Adipose tissue (tissue), 3 donors: ENCODE measurements at regions not wholly inside any gene's neighbourhood (a gene's known extent, or its start where the extent isn't known, plus 50 kb on each side); places are given as distances from the start of the nearest gene placed in this dataset.

Experiments used
- H3K27ac ChIP-seq: one replicate; pipeline ENCODE4 v1.5.1; 2013; ENCODE audit warnings: low read depth, low read length
- WGBS, 3 donors: extraction: QIAGEN DNeasy Blood & Tissue Kit; methylation state at CpG; one replicate each; pipeline ENCODE4 v1.1.7; 2013; 5-methylcytosine and 5-hydroxymethylcytosine counted together
- donor health status: healthy with polysubstance abuse.
- donor health status: Bipolar disorder and iron deficiency.
- donor health status: healthy.

DNA sequence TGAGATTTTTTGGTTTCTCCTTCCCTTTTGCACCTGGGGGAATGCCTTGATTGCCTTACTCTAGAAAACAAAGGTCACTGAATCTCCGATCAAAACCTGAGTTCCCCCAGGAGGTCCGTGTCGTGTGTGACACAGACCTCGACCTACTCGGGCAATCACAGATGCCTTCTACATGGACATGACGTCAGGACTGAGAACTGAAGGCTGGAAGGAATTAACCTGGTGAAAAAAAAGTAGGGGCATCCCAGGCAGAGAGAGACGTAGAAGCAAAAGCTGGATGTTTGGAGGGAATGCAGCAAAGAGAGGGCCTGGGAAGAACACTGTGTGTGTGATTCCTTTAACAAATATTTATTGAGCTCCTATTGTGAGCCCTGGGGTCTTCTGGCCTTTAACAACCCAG, 178.0 kb downstream of the PRDM2 start:
- no peak overlapping the region for H3K27ac ChIP-seq
- WGBS, 3 donors: 46 to 78% (median 78%) methylated on average over 7 of the region's 7 CpGs

DNA sequence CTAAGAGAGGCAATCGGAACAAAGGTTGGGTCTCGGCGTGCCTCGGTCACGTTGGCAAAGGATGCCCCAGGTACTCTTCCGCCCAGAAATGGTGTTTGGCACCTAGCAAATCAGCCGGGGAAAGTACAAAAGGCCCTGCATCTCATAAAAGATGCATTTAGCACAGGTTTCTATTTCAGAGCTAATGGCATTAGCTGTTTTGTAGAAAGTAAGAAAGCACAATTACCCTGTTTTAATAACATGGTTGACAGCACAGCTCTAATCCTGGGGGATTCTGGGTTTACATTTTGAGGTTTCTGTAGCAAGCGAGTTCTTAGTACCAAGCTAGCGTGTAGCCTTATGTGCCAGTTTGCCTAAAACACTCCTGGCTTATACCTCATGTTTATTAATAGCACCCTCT, 178.5 kb downstream of the PRDM2 start:
- H3K27ac ChIP-seq: no peak overlapping the region
- WGBS, 3 donors: 70 to 92% (median 88%) methylated on average over 9 of the region's 9 CpGs

DNA sequence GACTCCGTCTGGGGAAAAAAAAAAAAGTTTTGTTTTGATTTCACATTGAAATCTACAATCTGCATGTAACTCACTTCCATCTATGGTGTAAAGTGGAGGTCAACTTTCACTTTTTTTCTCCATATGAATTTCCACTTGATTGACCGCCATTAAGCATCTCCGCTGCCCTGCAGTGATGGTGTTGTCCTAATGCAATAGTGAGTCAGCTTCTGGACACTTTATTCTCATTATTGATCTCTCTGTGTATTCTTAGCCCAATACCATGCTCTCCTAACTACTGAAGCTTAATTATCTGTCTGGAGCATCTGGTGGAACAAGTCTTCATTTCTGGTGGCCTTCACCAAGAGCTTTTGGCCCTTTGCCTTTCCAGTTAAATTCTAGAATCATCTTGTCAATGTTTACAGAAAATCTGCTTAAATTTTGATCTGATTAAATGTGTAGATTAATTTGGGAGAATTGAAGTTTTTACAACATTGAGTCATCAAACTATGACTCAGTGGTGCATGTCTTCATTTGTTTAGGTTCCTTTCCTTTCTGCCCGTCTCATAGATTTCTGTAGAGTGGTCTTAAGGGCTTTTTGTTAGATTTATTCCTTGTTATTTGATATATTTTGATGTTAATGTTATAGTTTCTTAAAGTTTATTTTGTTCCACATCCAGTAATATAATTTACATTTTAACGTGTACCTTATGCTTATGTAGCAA, 181.5 kb downstream of the PRDM2 start:
- WGBS, 3 donors: 84 to 93% (median 93%) methylated on average over 4 to 5 of the region's 5 CpGs
- H3K27ac ChIP-seq: no peak overlapping the region

DNA sequence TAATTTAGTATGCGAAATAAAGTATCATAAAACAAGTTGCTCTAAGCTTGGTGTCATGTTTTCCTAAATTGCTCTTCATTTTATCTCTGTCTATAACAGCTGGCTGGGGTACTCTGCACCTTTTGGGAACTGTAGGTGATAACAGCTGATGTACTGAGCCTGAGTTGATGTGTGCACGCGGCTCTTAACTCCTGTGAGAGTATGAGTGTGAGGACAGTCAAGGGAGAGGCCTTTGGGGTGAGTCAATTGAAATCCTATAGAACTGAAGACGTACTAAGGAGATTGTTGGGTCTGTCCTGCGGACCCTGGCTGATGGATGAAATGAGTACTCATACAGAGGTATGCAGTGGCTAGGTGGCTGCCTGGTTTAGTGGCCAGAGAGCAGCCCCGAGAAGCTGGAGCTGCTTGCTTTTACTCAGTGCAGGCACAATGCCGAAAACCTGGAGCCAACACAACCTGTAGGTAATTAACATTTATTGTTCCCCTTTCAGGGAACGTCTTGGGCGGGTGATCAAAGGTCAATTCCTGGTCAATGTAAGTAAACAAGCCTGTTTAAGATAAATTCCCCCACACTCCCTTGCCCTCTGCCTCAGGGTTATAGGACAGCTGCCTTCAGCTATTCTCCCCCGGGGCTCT, 188.5 kb downstream of the PRDM2 start:
- WGBS, 3 donors: 33 to 44% (median 44%) methylated on average over 10 of the region's 10 CpGs
- H3K27ac ChIP-seq: no peak overlapping the region

DNA sequence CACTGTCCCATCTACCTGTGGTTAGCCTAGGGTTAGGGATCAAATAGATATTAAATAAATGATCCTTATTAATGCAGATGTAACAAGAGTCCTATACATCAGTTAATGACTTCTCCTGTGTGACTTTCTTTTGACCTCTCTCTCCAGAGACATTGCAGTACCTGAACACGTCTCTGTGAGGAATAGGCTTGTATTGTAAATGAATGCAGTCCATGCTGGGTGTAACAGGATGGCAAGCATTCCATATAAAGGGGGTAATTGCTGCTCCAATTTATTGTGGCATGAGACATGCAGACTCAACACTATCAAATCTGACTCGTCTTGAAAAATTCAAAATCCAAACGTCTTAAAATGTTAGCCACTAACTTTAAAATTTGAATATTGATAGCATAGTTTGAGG, 189.5 kb downstream of the PRDM2 start:
- WGBS, 3 donors: 60 to 67% (median 61%) methylated on average over 3 of the region's 3 CpGs
- H3K27ac ChIP-seq: no peak overlapping the region

DNA sequence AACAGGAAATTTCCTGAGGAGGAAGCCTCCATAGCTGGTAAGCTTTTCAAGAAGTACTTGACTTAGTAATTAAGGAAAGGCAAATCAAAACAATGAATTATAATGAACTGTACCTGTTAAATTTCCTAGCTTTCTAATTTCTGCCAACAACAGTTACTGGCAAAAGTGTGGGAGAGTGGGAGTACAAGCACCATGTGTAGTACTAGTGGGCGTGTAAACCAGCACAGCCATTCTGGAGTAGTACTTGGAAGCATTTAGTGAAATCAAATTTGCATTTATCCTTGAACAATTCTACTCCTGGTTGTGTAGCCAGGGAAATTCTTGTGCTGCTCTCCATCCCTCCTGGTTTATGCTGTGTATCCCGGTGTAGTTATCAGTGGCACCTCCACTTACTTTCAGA, 190.8 kb downstream of the PRDM2 start:
- WGBS, 3 donors: 93 to 98% (median 94%) methylated on average over 2 of the region's 2 CpGs
- H3K27ac ChIP-seq: no peak overlapping the region

DNA sequence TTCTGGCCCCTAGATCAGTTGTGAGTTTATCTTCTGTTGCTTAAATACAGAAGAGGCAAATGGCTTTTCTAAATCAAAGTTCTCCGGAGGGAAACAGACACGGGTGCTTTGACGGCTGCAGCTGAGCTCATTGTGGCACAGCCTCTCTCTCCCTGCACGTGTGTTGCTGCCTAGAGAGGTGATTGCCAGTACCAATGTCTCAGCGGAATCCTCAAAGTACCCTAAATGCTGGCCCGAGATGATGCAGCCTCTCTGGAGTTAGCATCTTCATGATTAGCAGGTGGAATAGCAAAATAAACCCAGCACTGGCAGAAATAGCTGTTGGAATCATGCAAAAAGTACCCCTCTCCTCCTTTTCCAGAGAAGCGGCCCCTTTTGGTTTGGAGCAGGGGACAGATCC, 192.2 kb downstream of the PRDM2 start:
- 10 to 14% (median 13%) methylated on average over 7 of the region's 7 CpGs for WGBS, 3 donors
- H3K27ac ChIP-seq: no peak overlapping the region

DNA sequence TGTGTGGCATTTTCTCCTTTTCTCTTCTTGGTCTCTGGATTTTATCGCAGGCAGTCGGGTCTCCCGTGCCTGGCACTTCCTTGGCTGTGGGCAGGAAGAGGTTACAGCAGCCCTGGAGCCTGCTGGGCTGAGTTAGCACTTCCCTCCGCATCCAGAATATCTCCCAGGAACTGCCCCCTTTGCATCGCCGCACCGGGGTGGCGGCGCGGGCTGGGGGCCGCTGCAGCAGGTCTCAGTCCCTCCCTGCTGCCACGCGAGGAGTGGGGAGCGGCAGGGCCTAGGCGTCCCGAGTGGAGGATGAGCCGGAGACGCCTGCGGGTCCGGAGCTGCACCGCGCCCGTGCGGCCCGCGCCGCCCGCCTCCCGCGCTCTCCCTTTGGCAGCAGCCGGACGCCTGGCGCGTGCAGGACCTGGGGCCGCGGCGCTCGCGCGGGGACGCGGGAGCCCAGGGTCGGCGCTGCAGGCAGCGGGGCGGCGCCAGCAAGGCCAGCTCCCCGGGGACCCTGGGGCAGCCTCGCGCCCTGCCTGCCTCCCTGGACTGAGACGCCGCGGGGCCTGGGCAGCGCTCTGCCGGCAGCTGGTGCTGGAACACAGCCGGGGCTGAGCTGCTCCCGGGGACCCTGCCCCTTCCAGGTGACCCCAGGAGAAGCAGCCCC, 192.8 kb downstream of the PRDM2 start:
- WGBS, 3 donors: 0 to 1% (median 1%) methylated on average over 45 to 57 of the region's 57 CpGs
- H3K27ac ChIP-seq: no peak overlapping the region

DNA sequence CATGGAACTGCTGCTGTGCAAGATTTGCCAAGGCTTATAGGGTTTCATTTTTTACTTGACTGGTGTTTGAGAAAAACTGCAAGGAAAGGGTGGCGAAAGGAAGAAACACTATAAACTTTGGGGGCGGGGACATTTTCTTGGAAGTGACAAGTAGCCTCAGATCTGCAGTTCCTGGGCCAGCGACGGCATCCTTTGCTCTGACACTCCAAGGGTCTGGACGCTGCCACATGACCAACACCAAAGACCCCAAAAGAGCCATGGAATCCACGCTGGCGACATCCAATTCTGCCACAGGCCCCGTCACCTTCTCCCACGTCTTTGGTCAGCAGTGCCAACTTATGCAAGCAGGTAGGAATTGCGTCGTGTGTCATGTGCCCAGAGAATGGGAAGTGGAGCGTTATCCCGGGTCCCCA, 193.4 kb downstream of the PRDM2 start:
- 20 to 26% (median 24%) methylated on average over 13 of the region's 13 CpGs for WGBS, 3 donors
- H3K27ac ChIP-seq: no peak overlapping the region

DNA sequence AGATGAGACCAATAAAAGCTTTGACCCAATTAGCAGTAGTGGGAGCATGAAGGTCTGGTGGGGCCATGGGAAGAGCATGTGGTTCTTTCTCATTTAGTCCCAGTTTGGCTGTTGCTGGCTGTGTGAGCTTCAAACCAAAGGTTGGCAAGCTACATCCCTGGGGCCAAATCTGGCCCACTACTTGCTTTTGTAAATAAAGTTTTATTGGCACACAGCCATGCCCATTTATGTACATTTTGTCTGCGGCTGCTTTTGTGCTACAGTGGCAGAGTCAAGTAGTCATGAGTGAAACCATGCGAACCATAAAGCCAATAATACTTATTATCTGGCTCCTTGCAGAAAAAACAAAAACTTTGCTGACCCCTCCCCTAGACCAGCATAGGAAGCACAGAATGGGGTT, 196.9 kb downstream of the PRDM2 start:
- 84 to 93% (median 87%) methylated on average over 2 of the region's 2 CpGs for WGBS, 3 donors
- no peak overlapping the region for H3K27ac ChIP-seq

DNA sequence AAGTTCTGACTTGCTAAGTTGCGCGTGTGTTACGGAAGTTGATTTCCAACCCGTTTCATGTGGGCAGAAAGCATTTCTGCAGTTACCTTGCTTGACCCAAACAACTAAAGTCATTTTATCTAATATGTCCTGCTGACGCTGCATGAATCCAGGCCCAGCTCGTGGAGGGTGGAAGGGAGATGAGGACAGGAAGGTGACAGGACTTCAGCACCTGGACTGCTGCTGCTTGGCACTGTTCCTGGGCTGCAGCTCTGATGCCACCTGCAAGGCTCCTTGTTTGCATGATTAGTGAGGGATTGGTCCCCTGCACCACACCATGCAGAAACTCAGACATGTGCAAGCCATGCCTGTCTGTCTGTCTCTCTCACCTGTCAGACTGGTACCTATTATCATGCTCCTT, 198.4 kb downstream of the PRDM2 start:
- WGBS, 3 donors: 71 to 83% (median 75%) methylated on average over 6 of the region's 6 CpGs

DNA sequence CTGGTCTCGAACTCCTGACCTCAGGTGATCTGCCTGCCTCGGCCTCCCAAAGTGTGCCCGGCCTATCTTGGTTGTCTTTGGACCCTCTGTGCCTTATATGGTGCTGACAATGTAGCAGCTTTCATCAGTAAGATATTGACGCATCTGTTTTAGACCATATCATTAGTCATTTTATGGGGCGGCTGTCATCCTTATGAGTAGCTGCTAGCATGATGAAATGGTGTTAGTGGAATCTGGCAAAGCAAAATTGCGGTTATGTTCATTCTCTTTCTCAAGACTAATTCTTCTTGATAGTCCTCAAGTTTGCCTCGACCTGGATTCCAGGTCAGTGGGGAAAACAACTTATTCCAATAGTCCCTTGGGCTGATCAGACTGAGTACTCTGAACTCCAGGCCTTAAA, 199.9 kb downstream of the PRDM2 start:
- no peak overlapping the region for H3K27ac ChIP-seq
- WGBS, 3 donors: 83 to 85% (median 85%) methylated on average over 7 of the region's 7 CpGs

More for the DNA sequence above, 198.4 kb downstream of the PRDM2 start:
- no peak overlapping the region for H3K27ac ChIP-seq

DNA sequence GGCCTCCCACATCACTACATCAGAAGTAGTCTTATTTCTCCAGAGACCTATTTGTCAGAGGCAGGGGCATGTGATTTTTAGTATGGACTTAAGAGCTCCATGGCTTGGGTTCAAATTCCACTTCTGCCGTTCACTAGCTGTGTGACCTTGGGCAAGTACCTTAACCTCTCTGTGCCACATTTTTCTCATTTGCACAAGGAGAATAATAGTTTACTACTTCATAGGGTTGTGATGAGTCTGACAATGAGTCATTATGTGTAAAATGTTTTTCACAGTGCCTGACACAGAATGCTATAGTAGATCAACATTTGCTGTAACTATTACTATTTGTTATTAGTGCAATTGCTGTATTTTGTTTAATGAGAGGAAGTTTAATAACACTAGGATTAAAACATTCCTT, 200.6 kb downstream of the PRDM2 start:
- no peak overlapping the region for H3K27ac ChIP-seq
- 45 to 84% (median 82%) methylated on average over 1 of the region's 1 CpG for WGBS, 3 donors

DNA sequence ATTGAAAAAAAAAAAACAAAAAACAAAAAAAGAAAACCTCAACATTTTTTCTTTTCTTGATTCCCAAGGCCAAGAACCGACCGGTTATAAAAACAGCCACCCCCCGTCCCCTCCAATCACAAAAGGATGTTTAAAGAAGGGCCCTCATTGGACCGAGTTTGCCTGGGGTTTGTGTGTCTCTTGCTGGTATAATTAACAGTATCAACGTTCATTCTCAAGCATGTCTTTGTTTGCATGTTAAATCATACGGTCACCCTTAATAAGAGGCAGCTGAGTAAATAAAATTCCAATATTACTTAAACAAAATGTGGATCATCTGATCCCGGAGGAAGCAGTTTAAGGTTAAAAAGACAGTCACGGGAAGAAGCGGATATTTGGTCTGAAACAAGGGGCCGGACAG, 201.1 kb downstream of the PRDM2 start:
- H3K27ac ChIP-seq: no peak overlapping the region
- whole genome bisulfite sequencing, 3 donors: 29 to 68% (median 62%) methylated on average over 10 of the region's 10 CpGs

DNA sequence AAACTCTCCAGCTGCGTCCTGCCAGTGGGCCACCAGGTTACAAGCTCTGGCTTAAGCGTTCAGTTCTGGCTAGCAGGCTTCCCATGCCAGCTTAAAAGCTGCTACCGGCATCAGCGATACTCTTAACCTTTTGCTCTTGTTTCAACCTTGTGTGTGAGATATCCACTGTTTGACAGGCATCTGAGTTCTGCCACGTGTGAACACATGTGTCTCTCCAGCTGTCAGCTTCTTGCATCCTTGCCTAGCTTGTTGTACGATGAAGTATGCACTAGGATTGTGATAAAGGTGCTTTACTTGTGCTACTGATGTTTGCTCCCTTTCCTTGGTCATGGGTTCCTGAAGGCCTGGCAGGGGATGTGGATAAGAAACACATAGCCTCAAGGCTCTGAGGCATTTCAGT, 201.6 kb downstream of the PRDM2 start:
- H3K27ac ChIP-seq: no peak overlapping the region
- 74 to 81% (median 78%) methylated on average over 6 of the region's 6 CpGs for WGBS, 3 donors

DNA sequence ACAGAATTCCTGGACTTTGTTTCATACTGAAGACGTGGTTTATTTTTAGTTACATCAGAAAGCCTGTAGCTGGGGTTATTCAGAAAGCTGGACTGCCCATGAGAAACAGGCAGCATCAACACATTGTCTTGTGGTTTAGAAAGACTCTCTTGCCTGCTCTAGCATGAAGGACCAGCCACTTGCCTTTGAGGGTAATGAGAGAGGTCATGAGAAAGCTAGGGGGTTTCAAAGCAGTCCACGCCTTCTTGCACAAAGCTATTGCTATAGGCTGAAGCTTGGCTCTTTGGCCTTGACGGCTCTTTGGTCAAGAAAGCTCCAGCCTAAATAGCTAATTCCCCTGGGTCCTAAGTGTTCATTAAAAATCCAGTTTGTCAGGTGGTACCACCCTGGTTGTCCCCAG, 208.1 kb downstream of the PRDM2 start:
- WGBS, 3 donors: 61 to 82% (median 74%) methylated on average over 3 of the region's 3 CpGs
- no peak overlapping the region for H3K27ac ChIP-seq

DNA sequence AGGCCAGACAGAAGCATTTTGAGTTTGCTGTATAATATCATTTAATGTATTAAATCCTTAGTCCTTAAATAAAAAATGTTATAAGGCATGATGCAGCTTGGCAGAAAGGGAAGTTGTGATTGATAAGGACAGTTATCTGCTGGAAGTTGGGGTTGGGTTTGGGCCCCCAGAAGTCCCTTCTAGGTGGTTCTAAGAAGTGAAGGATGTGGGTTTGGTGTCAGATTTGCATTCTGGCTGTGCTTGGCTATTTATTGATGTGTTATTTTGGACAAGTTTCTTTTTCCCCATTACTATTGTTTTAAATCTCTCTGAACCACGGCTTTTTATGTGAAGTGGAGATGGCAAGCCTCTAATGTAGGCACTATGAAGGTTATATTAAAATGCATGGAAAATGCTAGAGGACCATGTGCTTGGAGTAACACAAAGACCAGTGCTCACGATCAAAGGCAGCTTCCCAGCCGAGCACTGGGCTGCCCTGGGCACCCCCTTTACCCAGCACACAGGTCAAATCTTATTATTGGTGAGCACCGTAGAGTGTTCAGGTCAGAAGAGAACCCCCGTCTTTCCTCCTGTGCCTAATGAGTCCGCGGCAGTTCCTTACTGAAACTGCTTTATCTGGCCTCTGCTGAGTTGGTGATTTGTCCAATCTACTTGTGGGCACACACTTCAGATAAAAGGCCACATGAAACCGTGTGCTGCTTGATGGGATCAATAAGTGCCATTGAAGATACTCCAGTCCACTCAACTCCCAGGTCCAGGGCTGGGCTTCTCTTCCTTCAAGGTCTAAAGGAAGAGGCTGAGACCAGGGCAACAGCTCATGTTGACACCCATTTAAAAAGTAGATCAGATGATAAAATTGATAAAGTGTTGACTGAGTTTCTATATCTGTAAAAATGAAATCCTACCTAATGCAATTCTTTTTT, 212.0 kb downstream of the PRDM2 start:
- H3K27ac ChIP-seq: no peak overlapping the region
- 66 to 88% (median 87%) methylated on average over 8 of the region's 8 CpGs for WGBS, 3 donors

DNA sequence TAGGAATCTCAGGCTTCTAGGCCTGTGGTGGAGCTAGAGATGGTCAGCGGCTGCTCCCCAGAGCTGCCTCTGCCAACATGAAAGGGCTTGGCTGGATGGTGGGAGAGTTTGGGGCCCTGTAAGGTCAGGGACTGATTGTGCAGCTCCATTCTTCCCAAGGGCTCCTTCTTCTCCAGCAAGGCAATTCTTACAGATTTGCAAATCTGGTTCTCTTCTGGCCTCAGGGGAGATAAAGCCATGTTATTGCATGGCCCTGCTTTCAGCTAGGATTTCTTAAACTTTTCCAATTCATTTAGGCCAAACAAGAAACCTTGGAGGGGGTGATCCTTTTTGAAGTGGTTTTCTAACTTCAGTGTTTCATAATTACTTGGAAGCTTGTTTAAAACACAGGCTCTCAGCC, 213.4 kb downstream of the PRDM2 start:
- no peak overlapping the region for H3K27ac ChIP-seq
- 89 to 100% (median 100%) methylated on average over 1 of the region's 1 CpG for WGBS, 3 donors

DNA sequence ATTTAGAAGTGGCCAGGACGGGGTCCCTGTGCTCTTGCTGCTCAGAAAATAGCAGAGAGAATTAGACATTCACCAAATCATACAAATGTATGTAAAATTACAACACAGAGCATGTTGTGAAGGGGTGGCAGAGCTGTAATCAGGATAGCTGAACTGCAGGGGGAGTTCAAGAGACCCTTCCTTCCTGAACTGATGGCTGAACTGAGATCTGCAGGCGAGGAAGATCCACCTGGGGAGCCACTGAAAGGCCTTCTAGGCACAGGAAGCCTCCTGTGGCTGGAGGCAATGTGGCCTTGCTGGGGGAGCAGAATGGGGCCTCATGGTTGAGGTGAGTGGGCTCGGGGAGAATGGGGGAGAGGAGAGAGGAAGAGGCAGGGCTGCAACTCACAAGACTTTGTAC, 216.5 kb downstream of the PRDM2 start:
- WGBS, 3 donors: 62 to 79% (median 66%) methylated on average over 3 of the region's 3 CpGs

More for the DNA sequence above, 216.5 kb downstream of the PRDM2 start:
- H3K27ac ChIP-seq: no peak overlapping the region
